CD14-positive monocyte (primary cell): ENCODE measurements at regions not wholly inside any gene's neighbourhood (a gene's known extent, or its start where the extent isn't known, plus 50 kb on each side); places are given as distances from the start of the nearest gene placed in this dataset.

Experiments used
- DNase-seq, 3 donors: peaks; one replicate each; pipeline ENCODE4 v3.0.0-alpha.2; 2011 to 2022
- H2AFZ ChIP-seq: 2 replicates; pipeline ENCODE4 v1.6.0; 2012; ENCODE audit warnings: mild to moderate bottlenecking, low read depth, low read length, inconsistent platforms; ENCODE audit not compliant: insufficient read depth, poor library complexity, severe bottlenecking
- H3K27ac ChIP-seq, 2 donors: 1 replicate in 1 of 2; 2 replicates in 1 of 2; pipeline ENCODE4 v1.5.1; 2012 to 2013; ENCODE audit warnings: low read length in 2 of 2, control low read depth in 1 of 2, inconsistent platforms in 1 of 2, low read depth in 1 of 2, mild to moderate bottlenecking in 1 of 2
- H3K27me3 ChIP-seq, 2 donors: one replicate each; pipeline versions ENCODE4 v1.6.0 to v1.6.1; 2011 to 2013; ENCODE audit warnings: low read length in 2 of 2; ENCODE audit not compliant: control insufficient read depth in 2 of 2, insufficient read depth in 2 of 2
- H3K36me3 ChIP-seq, 2 donors: replicated peaks in 1 of 2; 1 replicate in 1 of 2; 2 replicates in 1 of 2; pipeline versions ENCODE4 v1.5.1 to v1.6.1; 2012 to 2013; ENCODE audit warnings: low read length in 2 of 2, control low read depth in 1 of 2, inconsistent platforms in 1 of 2, mild to moderate bottlenecking in 1 of 2; ENCODE audit not compliant: insufficient read depth in 2 of 2, control insufficient read depth in 1 of 2
- H3K4me1 ChIP-seq, 2 donors: 1 replicate in 1 of 2; 2 replicates in 1 of 2; pipeline versions ENCODE4 v1.5.1 to v1.6.1; 2012 to 2013; ENCODE audit warnings: low read length in 2 of 2, control low read depth in 1 of 2, inconsistent platforms in 1 of 2, mild to moderate bottlenecking in 1 of 2, moderate library complexity in 1 of 2; ENCODE audit not compliant: insufficient read depth in 2 of 2, control insufficient read depth in 1 of 2
- H3K4me2 ChIP-seq: replicated peaks from 2 replicates; pipeline ENCODE3; 2012; ENCODE audit warnings: low read length, moderate library complexity, mild to moderate bottlenecking; ENCODE audit not compliant: poor library complexity, severe bottlenecking; ENCODE audit errors: extremely low read depth
- H3K4me3 ChIP-seq, 3 experiments: fragments of 200-600 bp in 1 of 3; sonication (generic) in 1 of 3; replicated peaks in 1 of 3; 1 replicate in 2 of 3; 2 replicates in 1 of 3; pipeline ENCODE4 v1.5.1; 2011 to 2013; ENCODE audit warnings: low read length in 3 of 3, mild to moderate bottlenecking in 3 of 3, control low read depth in 2 of 3, low read depth in 2 of 3, inconsistent platforms in 1 of 3, moderate library complexity in 1 of 3
- H3K79me2 ChIP-seq: 2 replicates; pipeline ENCODE4 v1.6.0; 2012; ENCODE audit warnings: mild to moderate bottlenecking, control low read depth, inconsistent platforms, low read length, moderate library complexity; ENCODE audit not compliant: insufficient read depth
- H3K9ac ChIP-seq: 2 replicates; pipeline ENCODE4 v1.6.0; 2017; ENCODE audit warnings: low read length, mild to moderate bottlenecking; ENCODE audit not compliant: insufficient read depth, poor library complexity, severe bottlenecking
- H3K9me3 ChIP-seq, 2 donors: replicated peaks in 1 of 2; 1 replicate in 1 of 2; 2 replicates in 1 of 2; pipeline versions ENCODE4 v1.5.1 to v1.6.1; 2012 to 2013; ENCODE audit warnings: low read length in 2 of 2, control low read depth in 1 of 2; ENCODE audit not compliant: control insufficient read depth in 1 of 2, insufficient read depth in 1 of 2
- H4K20me1 ChIP-seq: 2 replicates; pipeline ENCODE4 v1.6.0; 2012; ENCODE audit warnings: mild to moderate bottlenecking, low read length, control low read depth, moderate library complexity; ENCODE audit not compliant: insufficient read depth
- H3K27ac Mint-ChIP-seq, 7 donors: one replicate each; pipeline ENCODE4 v1.8.0; 2020; ENCODE audit warnings: mild to moderate bottlenecking in 7 of 7, mixed read lengths in 7 of 7, moderate library complexity in 6 of 7, inconsistent platforms in 2 of 7
- H3K27me3 Mint-ChIP-seq, 3 donors: one replicate each; pipeline ENCODE4 v1.8.0; 2021 to 2022; ENCODE audit warnings: low read depth in 3 of 3, mild to moderate bottlenecking in 3 of 3, mixed read lengths in 3 of 3, moderate library complexity in 3 of 3, inconsistent platforms in 1 of 3
- H3K36me3 Mint-ChIP-seq, 2 donors: one replicate each; pipeline ENCODE4 v1.8.0; 2020; ENCODE audit warnings: mixed read lengths in 2 of 2, inconsistent platforms in 1 of 2, mild to moderate bottlenecking in 1 of 2
- H3K4me1 Mint-ChIP-seq: one replicate; pipeline ENCODE4 v1.8.0; 2020; ENCODE audit warnings: mild to moderate bottlenecking, mixed read lengths
- H3K4me3 Mint-ChIP-seq, 2 donors: one replicate each; pipeline ENCODE4 v1.8.0; 2020; ENCODE audit warnings: mild to moderate bottlenecking in 2 of 2, mixed read lengths in 2 of 2, moderate library complexity in 1 of 2
- H3K9me3 Mint-ChIP-seq, 7 donors: one replicate each; pipeline ENCODE4 v1.8.0; 2020 to 2022; ENCODE audit warnings: mixed read lengths in 7 of 7, mild to moderate bottlenecking in 6 of 7, moderate library complexity in 6 of 7, inconsistent platforms in 2 of 7
- WGBS: methylation state at CpG from one replicate; pipeline ENCODE4 v1.1.5; 2013; ENCODE audit warnings: missing lambda C conversion rate; ENCODE audit not compliant: insufficient coverage; 5-methylcytosine and 5-hydroxymethylcytosine counted together
- intact Hi-C, 2 donors: fragments of 100-400 bp; cut with micrococcal nuclease; formaldehyde crosslinking; loops; one replicate each; pipeline versions ENCODE4 v1.15.0 to v1.15.1; 2023
- TF ChIP-seq, protein P1 (sequence below): fragments of 200-600 bp; IDR thresholded peaks from one replicate; pipeline ENCODE4 v1.8.0; 2022; ENCODE audit warnings: antibody characterized with exemption, mild to moderate bottlenecking

DNA sequence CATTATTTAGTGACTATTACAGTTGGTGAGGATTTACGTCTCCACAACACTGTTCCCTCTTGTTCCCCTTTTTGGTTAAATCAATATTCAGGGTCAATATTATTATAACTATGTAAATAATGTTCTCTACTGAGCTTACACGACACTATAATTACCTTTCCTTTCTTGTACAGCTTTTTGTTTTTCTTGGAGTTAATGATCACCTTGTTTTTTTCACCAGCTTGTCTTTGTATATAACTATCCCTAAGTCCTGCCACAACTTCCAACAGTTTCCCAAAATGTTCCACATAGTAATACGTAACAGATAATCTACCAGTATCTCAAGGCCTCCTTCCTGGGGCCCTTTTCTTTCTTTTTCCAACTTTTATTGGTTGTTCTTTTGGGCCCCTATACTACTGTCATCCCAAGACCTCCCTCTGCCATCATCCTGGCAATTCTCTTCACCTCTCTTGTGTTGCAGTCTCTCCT, 142.0 kb upstream of the SOX4 start:
- Histone ChIP-seq H3K27ac (no peak overlapping the region), H3K4me1 (no peaks in the 10 kb centered on the region), H3K79me2 (no peaks in the 10 kb centered on the region), H3K4me3 (no peak overlapping the region), H2AFZ (no peak overlapping the region), H3K9ac (no peak overlapping the region), H3K9me3 (no peaks in the 10 kb centered on the region), H4K20me1 (no peaks in the 10 kb centered on the region), H3K27me3 (no peaks in the 10 kb centered on the region), H3K4me2 (no peak overlapping the region), H3K36me3 (no peaks in the 10 kb centered on the region)
- TF ChIP-seq, protein P1, sequence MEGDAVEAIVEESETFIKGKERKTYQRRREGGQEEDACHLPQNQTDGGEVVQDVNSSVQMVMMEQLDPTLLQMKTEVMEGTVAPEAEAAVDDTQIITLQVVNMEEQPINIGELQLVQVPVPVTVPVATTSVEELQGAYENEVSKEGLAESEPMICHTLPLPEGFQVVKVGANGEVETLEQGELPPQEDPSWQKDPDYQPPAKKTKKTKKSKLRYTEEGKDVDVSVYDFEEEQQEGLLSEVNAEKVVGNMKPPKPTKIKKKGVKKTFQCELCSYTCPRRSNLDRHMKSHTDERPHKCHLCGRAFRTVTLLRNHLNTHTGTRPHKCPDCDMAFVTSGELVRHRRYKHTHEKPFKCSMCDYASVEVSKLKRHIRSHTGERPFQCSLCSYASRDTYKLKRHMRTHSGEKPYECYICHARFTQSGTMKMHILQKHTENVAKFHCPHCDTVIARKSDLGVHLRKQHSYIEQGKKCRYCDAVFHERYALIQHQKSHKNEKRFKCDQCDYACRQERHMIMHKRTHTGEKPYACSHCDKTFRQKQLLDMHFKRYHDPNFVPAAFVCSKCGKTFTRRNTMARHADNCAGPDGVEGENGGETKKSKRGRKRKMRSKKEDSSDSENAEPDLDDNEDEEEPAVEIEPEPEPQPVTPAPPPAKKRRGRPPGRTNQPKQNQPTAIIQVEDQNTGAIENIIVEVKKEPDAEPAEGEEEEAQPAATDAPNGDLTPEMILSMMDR, result no peak
- H3K36me3 Mint-ChIP-seq, result no peaks in the 10 kb centered on the region
- H3K27ac Mint-ChIP-seq, result no peak overlapping the region
- H3K4me1 Mint-ChIP-seq, result no peaks in the 10 kb centered on the region
- no peak for DNase-seq
- H3K4me3 Mint-ChIP-seq, result no peak overlapping the region
- peaks cover 0 to 3% (median 0%) of the 10 kb centered on the region in 7 donors for H3K9me3 Mint-ChIP-seq
- intact Hi-C loops, result no loop called here
- WGBS, result 55% methylated on average over 1 of the region's 3 CpGs
- peaks cover 2 to 5% (median 3%) of the 10 kb centered on the region in 3 donors for H3K27me3 Mint-ChIP-seq

- no peaks in the 10 kb centered on the region for H3K36me3 Mint-ChIP-seq
- Histone ChIP-seq H3K4me3 (no peak overlapping the region), H2AFZ (no peak overlapping the region), H3K9me3 (no peaks in the 10 kb centered on the region), H4K20me1 (no peaks in the 10 kb centered on the region), H3K36me3 (no peaks in the 10 kb centered on the region), H3K79me2 (no peaks in the 10 kb centered on the region), H3K4me2 (no peak overlapping the region), H3K27ac (no peak overlapping the region), H3K27me3 (no peaks in the 10 kb centered on the region), H3K9ac (no peak overlapping the region), H3K4me1 (no peaks in the 10 kb centered on the region)
- H3K27me3 Mint-ChIP-seq, result peaks cover 2% of the 10 kb centered on the region in 3 donors
- no CpG with 5 or more reads among the region's 2 CpGs for WGBS
- no peak overlapping the region for H3K27ac Mint-ChIP-seq
- no peak for DNase-seq
- H3K4me1 Mint-ChIP-seq, result no peaks in the 10 kb centered on the region
- H3K9me3 Mint-ChIP-seq, result peaks cover 0 to 6% (median 0%) of the 10 kb centered on the region in 7 donors
- intact Hi-C loops, result no loop called here
- no peak overlapping the region for H3K4me3 Mint-ChIP-seq
- TF ChIP-seq, protein P1, result no peak
These were observed 139.3 kb upstream of the SOX4 start for GRCh38 chr6:21454262-21454661.
